ENCODE measurements at regions not wholly inside any gene's neighbourhood (a gene's known extent, or its start where the extent isn't known, plus 50 kb on each side); places are given as distances from the start of the nearest gene placed in this dataset.
"Not testable (repeated sequence)": the region's sequence is repeated elsewhere in the genome, so short reads cannot be mapped to it uniquely, and the experiment has no call there.

- DNase-seq, result no peak
Observed at GRCh38 chr5:39721394-39721793, 296.6 kb upstream of the DAB2 start.

GRCh38 chr5:39720136-39720535, 295.4 kb upstream of the DAB2 start:
- DNase-seq, result no peak

- no peak for DNase-seq
Observed at GRCh38 chr5:39717176-39717897, 292.6 kb upstream of the DAB2 start.

GRCh38 chr5:39716532-39717028, 291.8 kb upstream of the DAB2 start:
- peak; percentile 24 for DNase-seq

- DNase-seq, result peak; percentile 51
Observed at GRCh38 chr5:39714036-39714698, 289.4 kb upstream of the DAB2 start.

- DNase-seq, result no peak
Observed at GRCh38 chr5:39713250-39713916, 288.6 kb upstream of the DAB2 start.

- DNase-seq, result no peak
Observed at GRCh38 chr5:39712316-39713249, 287.8 kb upstream of the DAB2 start.

GRCh38 chr5:39711821-39712220, 287.0 kb upstream of the DAB2 start:
- DNase-seq, result no peak

GRCh38 chr5:39709032-39709431, 284.3 kb upstream of the DAB2 start:
- DNase-seq, result no peak

- no peak for DNase-seq
Observed at GRCh38 chr5:39702928-39703327, 278.1 kb upstream of the DAB2 start.

- no peak for DNase-seq
Observed at GRCh38 chr5:39700523-39700922, 275.7 kb upstream of the DAB2 start.

GRCh38 chr5:39698838-39699560, 274.2 kb upstream of the DAB2 start:
- no peak for DNase-seq

- DNase-seq, result no peak
Observed at GRCh38 chr5:39697881-39698280, 273.1 kb upstream of the DAB2 start.

- DNase-seq, result no peak
Observed at GRCh38 chr5:39696672-39697398, 272.1 kb upstream of the DAB2 start.

GRCh38 chr5:39691993-39692392, 267.2 kb upstream of the DAB2 start:
- no peak for DNase-seq

GRCh38 chr5:39691136-39691535, 266.4 kb upstream of the DAB2 start:
- no peak for DNase-seq

- no peak for DNase-seq
Observed at GRCh38 chr5:39689919-39690318, 265.1 kb upstream of the DAB2 start.

- DNase-seq, result not testable (repeated sequence)
Observed at GRCh38 chr5:39687924-39688323, 263.1 kb upstream of the DAB2 start.

GRCh38 chr5:39680213-39680612, 255.4 kb upstream of the DAB2 start:
- no peak for DNase-seq

GRCh38 chr5:39678534-39678933, 253.8 kb upstream of the DAB2 start:
- no peak for DNase-seq

- no peak for DNase-seq
Observed at GRCh38 chr5:39675676-39676075, 250.9 kb upstream of the DAB2 start.
